ENCODE measurements at regions not wholly inside any gene's neighbourhood (a gene's known extent, or its start where the extent isn't known, plus 50 kb on each side); places are given as distances from the start of the nearest gene placed in this dataset.

DNA sequence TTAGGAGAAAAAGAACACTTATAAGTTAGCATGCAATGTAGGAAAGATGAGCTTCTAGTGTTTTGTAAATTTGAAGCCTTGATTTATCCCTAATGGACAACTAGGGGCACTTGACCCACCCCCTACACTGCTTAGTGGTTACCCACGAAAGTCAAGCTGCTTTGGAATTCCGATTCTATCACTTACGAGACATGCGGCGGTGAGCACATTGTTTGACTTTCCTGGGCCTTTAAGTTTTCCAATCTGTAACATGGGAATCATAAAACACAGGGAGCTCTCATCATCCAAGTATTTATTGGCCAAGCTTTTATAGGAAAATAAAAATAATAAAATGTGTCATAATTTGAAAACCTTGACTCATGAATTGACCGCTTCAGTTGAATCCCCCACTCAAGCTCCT is 78.7 kb upstream of the PDK4 start:
- TF ChIP-seq SUZ12 (IDR thresholded peaks at IDR 0.05; ENCODE audit: extremely low read depth, insufficient read depth, insufficient read length), result no peak
- TF ChIP-seq ZNF274 (IDR thresholded peaks at IDR 0.05; ENCODE audit: low read depth, low read length), result no peak
- no peak for TF ChIP-seq YY1 (IDR thresholded peaks at IDR 0.05; ENCODE audit: insufficient read depth, insufficient read length)

Data from NT2/D1 (cell line).